ENCODE measurements at regions not wholly inside any gene's neighbourhood (a gene's known extent, or its start where the extent isn't known, plus 50 kb on each side); places are given as distances from the start of the nearest gene placed in this dataset.

DNA sequence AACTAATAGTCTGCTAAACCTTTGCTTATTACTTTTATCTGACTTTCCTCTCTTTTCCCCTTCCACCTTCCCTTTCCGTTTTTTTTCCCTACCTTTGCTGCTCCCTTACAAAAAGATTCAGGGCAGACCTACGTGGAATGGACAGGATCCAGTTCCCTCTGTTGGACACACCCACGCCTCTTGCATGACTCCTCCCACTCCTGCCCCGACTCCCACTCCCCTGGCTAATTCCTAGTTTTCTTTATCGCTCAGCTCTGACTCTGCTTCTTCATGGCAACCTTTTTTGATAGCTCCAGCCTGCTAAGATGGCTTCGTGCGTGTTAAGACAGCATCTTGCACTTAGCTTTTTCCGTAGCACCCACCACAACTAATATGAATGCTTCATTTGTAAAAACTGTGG is 715.6 kb upstream of the NRSN1 start:
- TF ChIP-seq, protein P1, sequence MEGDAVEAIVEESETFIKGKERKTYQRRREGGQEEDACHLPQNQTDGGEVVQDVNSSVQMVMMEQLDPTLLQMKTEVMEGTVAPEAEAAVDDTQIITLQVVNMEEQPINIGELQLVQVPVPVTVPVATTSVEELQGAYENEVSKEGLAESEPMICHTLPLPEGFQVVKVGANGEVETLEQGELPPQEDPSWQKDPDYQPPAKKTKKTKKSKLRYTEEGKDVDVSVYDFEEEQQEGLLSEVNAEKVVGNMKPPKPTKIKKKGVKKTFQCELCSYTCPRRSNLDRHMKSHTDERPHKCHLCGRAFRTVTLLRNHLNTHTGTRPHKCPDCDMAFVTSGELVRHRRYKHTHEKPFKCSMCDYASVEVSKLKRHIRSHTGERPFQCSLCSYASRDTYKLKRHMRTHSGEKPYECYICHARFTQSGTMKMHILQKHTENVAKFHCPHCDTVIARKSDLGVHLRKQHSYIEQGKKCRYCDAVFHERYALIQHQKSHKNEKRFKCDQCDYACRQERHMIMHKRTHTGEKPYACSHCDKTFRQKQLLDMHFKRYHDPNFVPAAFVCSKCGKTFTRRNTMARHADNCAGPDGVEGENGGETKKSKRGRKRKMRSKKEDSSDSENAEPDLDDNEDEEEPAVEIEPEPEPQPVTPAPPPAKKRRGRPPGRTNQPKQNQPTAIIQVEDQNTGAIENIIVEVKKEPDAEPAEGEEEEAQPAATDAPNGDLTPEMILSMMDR (IDR thresholded peaks at IDR 0.05; ENCODE audit: low read depth, low read length), result no peak
- TF ChIP-seq EZH2phosphoT487 (IDR thresholded peaks at IDR 0.05; ENCODE audit: low read depth), result no peak

Measured in OCI-LY3 (cell line).